GM03348 (cell line): ENCODE measurements at regions not wholly inside any gene's neighbourhood (a gene's known extent, or its start where the extent isn't known, plus 50 kb on each side); places are given as distances from the start of the nearest gene placed in this dataset.

Experiments
- DNase-seq: peaks from one replicate; pipeline ENCODE4 v3.0.0; 2012; ENCODE audit warnings: low spot score

- no peak for DNase-seq
Observed at GRCh38 chr7:94810496-94810895, 96.9 kb upstream of the PPP1R9A start.

DNA sequence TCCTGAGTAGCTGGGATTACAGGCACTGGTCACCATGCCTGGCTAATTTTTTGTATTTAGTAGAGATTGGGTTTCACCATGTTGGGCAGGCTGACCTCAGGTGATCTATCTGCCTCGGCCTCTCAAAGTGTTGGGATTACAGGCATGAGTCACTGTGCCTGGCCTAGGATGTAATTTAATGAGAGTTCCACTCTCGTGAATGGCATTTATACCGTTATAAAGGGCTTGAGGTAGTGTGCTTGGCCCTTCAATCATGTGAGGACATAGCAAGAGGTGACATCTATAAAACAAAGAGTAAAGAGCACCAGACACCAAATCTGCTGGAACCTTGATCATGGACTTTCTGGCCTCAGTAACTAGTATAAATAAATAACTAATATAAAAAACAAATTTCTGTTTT lies 93.5 kb upstream of the PPP1R9A start:
- no peak for DNase-seq

GRCh38 chr7:94823947-94824346 lies 83.4 kb upstream of the PPP1R9A start:
- peak; percentile 5 for DNase-seq

DNA sequence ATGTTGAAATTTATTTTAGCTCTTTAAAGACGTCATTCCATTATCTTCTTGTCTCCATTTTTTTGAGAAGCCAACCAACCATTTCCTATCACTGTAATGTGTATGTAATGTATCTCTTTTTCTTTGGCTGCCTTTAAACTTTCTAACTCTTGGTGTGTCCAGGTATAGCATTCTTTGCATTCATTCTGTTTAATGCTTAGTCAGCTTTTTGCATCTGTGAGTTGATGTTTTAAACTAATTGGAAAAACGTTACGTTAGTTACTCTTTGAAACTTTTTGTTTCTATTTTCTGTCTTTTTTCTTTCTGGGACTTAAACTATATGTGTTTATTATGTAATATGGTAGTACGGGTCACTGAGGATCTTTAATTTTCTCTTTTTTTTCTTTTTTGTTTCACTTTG lies 77.4 kb upstream of the PPP1R9A start:
- DNase-seq = no peak

DNA sequence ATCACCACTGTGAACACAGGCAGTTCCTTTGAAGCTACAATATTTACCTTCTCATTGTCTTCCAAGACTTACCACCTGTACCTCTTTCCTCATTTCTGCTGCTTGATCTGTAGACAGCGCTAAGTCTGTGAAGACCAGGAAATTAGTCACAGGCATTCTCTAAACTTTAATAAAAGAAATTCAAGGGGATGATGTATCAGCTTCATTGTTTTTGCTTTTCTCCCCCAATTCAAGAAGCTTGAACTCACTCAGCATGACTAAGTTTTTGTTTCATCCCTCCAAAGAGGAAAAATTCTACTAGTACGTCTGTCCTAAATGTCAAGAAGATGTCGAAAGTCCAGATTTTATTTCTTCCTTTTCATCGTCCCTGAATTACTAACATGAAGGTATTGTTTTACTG lies 75.3 kb upstream of the PPP1R9A start:
- DNase-seq = no peak

DNA sequence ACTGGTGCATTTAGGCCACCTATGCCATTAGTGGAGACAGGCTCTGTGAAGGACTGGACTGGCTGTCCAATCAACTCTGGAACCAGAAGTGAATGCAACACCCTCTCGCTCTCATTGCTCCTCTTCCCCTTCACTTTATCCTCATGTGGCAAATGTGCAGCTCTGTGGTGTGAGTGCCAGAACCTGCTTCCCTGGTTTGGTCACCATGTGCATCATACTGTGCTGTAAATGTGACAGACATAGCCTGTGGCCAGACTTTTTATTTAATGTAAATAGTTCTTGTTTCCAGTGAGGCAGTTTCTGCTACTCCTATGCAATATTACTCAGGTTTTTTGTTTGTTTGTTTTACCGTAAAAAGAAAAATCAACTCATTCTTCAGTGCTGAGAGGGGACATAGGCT lies 73.0 kb upstream of the PPP1R9A start:
- no peak for DNase-seq

GRCh38 chr7:94838717-94839116 lies 68.7 kb upstream of the PPP1R9A start:
- DNase-seq = no peak

GRCh38 chr7:94843553-94843952 lies 63.8 kb upstream of the PPP1R9A start:
- DNase-seq = no peak

GRCh38 chr7:94848531-94848930 lies 58.9 kb upstream of the PPP1R9A start:
- DNase-seq = no peak

DNA sequence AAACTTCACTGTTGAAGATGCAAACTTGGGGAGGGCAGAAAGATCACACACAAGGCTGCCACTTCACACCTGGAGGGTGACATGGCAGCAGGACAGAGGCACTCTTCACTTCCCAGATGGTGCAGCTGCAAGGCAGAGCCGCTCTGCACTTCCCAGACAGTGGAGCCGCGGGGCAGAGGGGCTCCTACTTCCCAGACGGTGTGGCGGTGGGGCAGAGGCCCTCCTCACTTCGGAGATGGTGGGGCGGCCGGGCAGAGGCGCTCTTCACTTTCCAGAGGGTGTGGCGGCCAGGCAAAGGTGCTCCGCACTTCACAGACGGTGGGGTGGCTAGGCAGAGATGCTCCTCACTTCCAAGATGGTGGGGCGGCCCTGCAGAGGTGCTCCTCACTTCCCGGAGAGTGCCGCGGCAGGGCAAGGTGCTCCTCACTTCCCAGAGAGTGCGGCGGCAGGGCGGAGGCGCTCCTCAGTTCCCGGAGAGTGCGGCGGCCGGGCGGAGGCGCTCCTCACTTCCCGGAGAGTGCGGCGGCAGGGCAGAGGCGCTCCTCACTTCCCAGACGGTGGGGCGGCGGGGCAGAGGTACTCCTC lies 58.3 kb upstream of the PPP1R9A start:
- DNase-seq = no peak

- DNase-seq = no peak
Observed at GRCh38 chr7:94849636-94850208, 57.7 kb upstream of the PPP1R9A start.

DNA sequence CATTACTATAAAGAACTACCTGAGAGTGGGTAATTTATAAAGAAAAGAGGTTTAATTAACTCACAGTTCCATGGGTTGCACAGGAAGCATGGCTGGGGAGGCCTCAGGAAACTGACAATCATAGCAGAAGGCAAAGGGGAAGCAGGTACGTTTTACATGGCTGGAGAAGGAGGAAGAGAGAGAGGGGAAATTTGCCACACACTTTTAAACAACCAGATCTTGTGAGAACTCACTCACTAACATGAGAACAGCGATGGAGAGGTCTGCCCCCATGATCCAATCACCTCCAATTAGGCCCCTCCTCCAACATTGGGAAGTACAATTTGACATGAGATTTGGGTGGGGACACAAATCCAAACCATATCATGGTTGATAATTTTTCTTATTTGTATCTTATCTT lies 51.8 kb upstream of the PPP1R9A start:
- no peak for DNase-seq

DNA sequence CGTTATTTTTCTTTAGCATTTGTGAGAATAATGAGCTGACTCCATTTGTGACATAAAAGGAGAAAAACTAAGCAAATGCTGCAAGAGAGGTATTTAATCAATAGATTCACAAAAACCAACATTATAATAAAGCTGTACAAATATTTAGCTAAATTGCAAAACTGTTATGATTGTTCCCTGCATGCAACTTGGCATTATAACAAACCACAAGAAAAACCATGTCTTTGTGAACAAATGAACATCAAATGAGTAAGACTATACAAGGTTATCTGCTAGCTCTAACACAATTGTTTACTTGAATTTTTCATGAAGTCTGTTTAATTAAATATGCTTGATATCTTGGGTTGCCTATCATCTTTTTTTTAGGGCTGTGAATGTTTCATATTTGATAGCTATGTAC lies 50.8 kb upstream of the PPP1R9A start:
- no peak for DNase-seq
